GM12891 (cell line): ENCODE measurements at regions not wholly inside any gene's neighbourhood (a gene's known extent, or its start where the extent isn't known, plus 50 kb on each side); places are given as distances from the start of the nearest gene placed in this dataset.

Experiments used
- PAX5 ChIP-seq: IDR thresholded peaks from 2 replicates; pipeline ENCODE4 v1.6.1; 2011; ENCODE audit warnings: low read length, moderate library complexity, mild to moderate bottlenecking; ENCODE audit not compliant: insufficient read depth, severe bottlenecking
- POLR2AphosphoS5 ChIP-seq: IDR thresholded peaks from 2 replicates; pipeline ENCODE4 v1.6.1; 2011; ENCODE audit warnings: low read depth, low read length, control low read depth
- SPI1 ChIP-seq: IDR thresholded peaks from 2 replicates; pipeline ENCODE4 v1.6.1; 2011; ENCODE audit warnings: low read depth, low read length, control low read depth
- TAF1 ChIP-seq: IDR thresholded peaks from 2 replicates; pipeline ENCODE4 v1.6.1; 2011; ENCODE audit warnings: low read depth, low read length, control low read depth

DNA sequence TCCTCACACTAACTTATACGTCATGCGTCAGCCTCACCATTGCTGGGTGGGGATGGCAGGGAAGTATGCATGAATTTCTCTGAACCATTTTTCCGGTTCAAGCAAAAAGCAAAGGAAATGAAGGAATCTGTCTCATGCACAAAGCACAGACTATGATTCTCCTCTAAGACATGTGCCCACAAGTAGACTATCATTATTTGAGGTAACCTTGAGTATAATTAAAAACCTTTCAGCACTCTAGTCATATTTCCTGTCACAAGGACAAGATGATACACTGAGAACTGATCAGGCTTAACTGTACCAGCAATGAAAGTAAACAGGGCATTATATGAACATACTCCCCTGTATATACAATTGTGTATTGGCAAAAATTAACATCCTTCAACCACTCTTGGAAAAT lies 56.7 kb upstream of the TSC22D2 start:
- TF ChIP-seq PAX5 (no peak), SPI1 (no peak), TAF1 (no peak), POLR2AphosphoS5 (no peak)
